ENCODE measurements at regions not wholly inside any gene's neighbourhood (a gene's known extent, or its start where the extent isn't known, plus 50 kb on each side); places are given as distances from the start of the nearest gene placed in this dataset.

- TF ChIP-seq CSDC2 (CRISPR knock-in tag; IDR thresholded peaks at IDR 0.05) (no peak), TOX (CRISPR knock-in tag; IDR thresholded peaks at IDR 0.05; ENCODE audit: borderline replicate concordance) (no peak), CSRNP3 (CRISPR knock-in tag; IDR thresholded peaks at IDR 0.05) (no peak), SNAI2 (CRISPR knock-in tag; IDR thresholded peaks at IDR 0.05) (no peak), GLIS3 (CRISPR knock-in tag; IDR thresholded peaks at IDR 0.05) (no peak), ZNF8 (CRISPR knock-in tag; IDR thresholded peaks at IDR 0.05) (no peak), ZFP3 (CRISPR knock-in tag; IDR thresholded peaks at IDR 0.05) (no peak), PATZ1 (CRISPR knock-in tag; IDR thresholded peaks at IDR 0.05; ENCODE audit: borderline replicate concordance) (no peak), ZNF70 (CRISPR knock-in tag; IDR thresholded peaks at IDR 0.05) (no peak), ZNF565 (CRISPR knock-in tag; conservative IDR thresholded peaks at IDR 0.05; ENCODE audit: low read depth) (no peak), POU6F1 (CRISPR knock-in tag; IDR thresholded peaks at IDR 0.05; ENCODE audit: borderline replicate concordance, low read depth) (no peak)
- no peak for ATAC-seq
Measured at GRCh38 chr11:103676413-103676812, 360.0 kb upstream of the DDI1 start.

- no peak for TF ChIP-seq PPARA (CRISPR knock-in tag; IDR thresholded peaks at IDR 0.05; ENCODE audit: borderline replicate concordance)
- TF ChIP-seq CREB5 (CRISPR knock-in tag; IDR thresholded peaks at IDR 0.05; ENCODE audit: low read depth), result no peak
- no peak for TF ChIP-seq BACH2 (CRISPR knock-in tag; IDR thresholded peaks at IDR 0.05; ENCODE audit: borderline replicate concordance)
- no peak for TF ChIP-seq TCF4 (CRISPR knock-in tag; IDR thresholded peaks at IDR 0.05; ENCODE audit: borderline replicate concordance)
- no peak for TF ChIP-seq POU6F1 (CRISPR knock-in tag; IDR thresholded peaks at IDR 0.05; ENCODE audit: borderline replicate concordance, low read depth)
- no peak for TF ChIP-seq SNAI2 (CRISPR knock-in tag; IDR thresholded peaks at IDR 0.05)
- no peak for TF ChIP-seq ZFP30 (CRISPR knock-in tag; IDR thresholded peaks at IDR 0.05)
- no peak for TF ChIP-seq GLIS3 (CRISPR knock-in tag; IDR thresholded peaks at IDR 0.05)
- TF ChIP-seq ZNF565 (CRISPR knock-in tag; conservative IDR thresholded peaks at IDR 0.05; ENCODE audit: low read depth), result no peak
- no peak for TF ChIP-seq TOX (CRISPR knock-in tag; IDR thresholded peaks at IDR 0.05; ENCODE audit: borderline replicate concordance)
- TF ChIP-seq ZFP3 (CRISPR knock-in tag; IDR thresholded peaks at IDR 0.05), result no peak
- no peak for ATAC-seq
Measured at GRCh38 chr11:103680826-103681225, 355.6 kb upstream of the DDI1 start.

- TF ChIP-seq ZNF565 (CRISPR knock-in tag; conservative IDR thresholded peaks at IDR 0.05; ENCODE audit: low read depth) (no peak), ARNTL (CRISPR knock-in tag; IDR thresholded peaks at IDR 0.05; ENCODE audit: borderline replicate concordance, low read depth) (no peak), TOX (CRISPR knock-in tag; IDR thresholded peaks at IDR 0.05; ENCODE audit: borderline replicate concordance) (no peak), POU6F1 (CRISPR knock-in tag; IDR thresholded peaks at IDR 0.05; ENCODE audit: borderline replicate concordance, low read depth) (no peak), ZNF70 (CRISPR knock-in tag; IDR thresholded peaks at IDR 0.05) (no peak), ZFP30 (CRISPR knock-in tag; IDR thresholded peaks at IDR 0.05) (no peak), ESRRG (CRISPR knock-in tag; IDR thresholded peaks at IDR 0.05) (no peak), TCF4 (CRISPR knock-in tag; IDR thresholded peaks at IDR 0.05; ENCODE audit: borderline replicate concordance) (no peak), TSHZ2 (CRISPR knock-in tag; IDR thresholded peaks at IDR 0.05) (no peak), ZC3H10 (CRISPR knock-in tag; IDR thresholded peaks at IDR 0.05) (no peak), CSRNP3 (CRISPR knock-in tag; IDR thresholded peaks at IDR 0.05) (no peak), BACH2 (CRISPR knock-in tag; IDR thresholded peaks at IDR 0.05; ENCODE audit: borderline replicate concordance) (no peak)
- peak; percentile 33 for ATAC-seq
Measured at GRCh38 chr11:103681855-103682254, 354.6 kb upstream of the DDI1 start.
